Left lung (tissue), 4 donors: ENCODE measurements at regions not wholly inside any gene's neighbourhood (a gene's known extent, or its start where the extent isn't known, plus 50 kb on each side); places are given as distances from the start of the nearest gene placed in this dataset.

Experiments used
- ATAC-seq: fragments of 200-7000 bp; cut with Tn5 transposase; one replicate; pipeline ENCODE4 v1.9.1; 2020; ENCODE audit warnings: moderate library complexity
- DNase-seq, 4 donors: peaks; one replicate each; pipeline ENCODE4 v3.0.0-alpha.2; 2013 to 2020
- H3K27ac ChIP-seq, 2 donors: fragments of 200-600 bp; sonication (generic) in 1 of 2; one replicate each; pipeline versions ENCODE4 v1.5.0 to v1.8.0; 2020 to 2021
- H3K27me3 ChIP-seq, 2 donors: fragments of 200-600 bp; sonication (generic) in 1 of 2; one replicate each; pipeline versions ENCODE4 v1.5.0 to v1.8.0; 2020 to 2021
- H3K36me3 ChIP-seq, 2 donors: fragments of 200-600 bp; sonication (generic) in 1 of 2; one replicate each; pipeline versions ENCODE4 v1.5.0 to v1.8.0; 2020 to 2021
- H3K4me1 ChIP-seq, 2 donors: fragments of 200-600 bp; one replicate each; pipeline ENCODE4 v1.8.0; 2021
- H3K4me3 ChIP-seq, 2 donors: fragments of 200-600 bp; sonication (generic) in 1 of 2; one replicate each; pipeline versions ENCODE4 v1.5.0 to v1.8.0; 2020 to 2021; ENCODE audit warnings: mild to moderate bottlenecking in 1 of 2
- H3K9me3 ChIP-seq, 2 donors: fragments of 200-600 bp; sonication (generic) in 1 of 2; one replicate each; pipeline versions ENCODE4 v1.5.0 to v1.8.0; 2020 to 2021
- CTCF ChIP-seq, 2 donors: fragments of 200-600 bp; sonication (generic) in 1 of 2; IDR thresholded peaks; one replicate each; pipeline versions ENCODE4 v1.5.0 to v1.8.0; 2021; ENCODE audit warnings: antibody characterized with exemption in 2 of 2
- intact Hi-C, 2 donors: fragments of 100-400 bp; cut with DNase I; formaldehyde crosslinking; loops; one replicate each; pipeline versions ENCODE4 v1.11.2 to v1.14.2; 2022
- donor health status: DM: no; HTN: yes; CAD: no.
- donor health status: DM: no; HTN: no; CAD: no.

- Histone ChIP-seq H3K27me3 (no peaks in the 10 kb centered on the region), H3K9me3 (peaks cover 0 to 3% of the 10 kb centered on the region in 2 donors), H3K36me3 (no peaks in the 10 kb centered on the region), H3K4me1 (no peaks in the 10 kb centered on the region), H3K4me3 (no peak overlapping the region), H3K27ac (no peak overlapping the region)
- TF ChIP-seq CTCF (IDR thresholded peaks at IDR 0.05): no peak
- intact Hi-C loops: no loop called here
- ATAC-seq: no peak
- no peak for DNase-seq
Observed at GRCh38 chr9:102047549-102047948, 309.1 kb upstream of the GRIN3A start.

- H3K27me3 ChIP-seq: no peaks in the 10 kb centered on the region
- ATAC-seq (no peak), DNase-seq (no peak)
- H3K4me3 ChIP-seq: no peak overlapping the region
- no peak overlapping the region for H3K27ac ChIP-seq
- no peaks in the 10 kb centered on the region for H3K36me3 ChIP-seq
- intact Hi-C loops: no loop called here
- H3K4me1 ChIP-seq: no peaks in the 10 kb centered on the region
- peaks cover 0 to 3% of the 10 kb centered on the region in 2 donors for H3K9me3 ChIP-seq
- TF ChIP-seq CTCF (IDR thresholded peaks at IDR 0.05): no peak
Observed at GRCh38 chr9:102044133-102044532, 305.7 kb upstream of the GRIN3A start.

- no peak overlapping the region for H3K27ac ChIP-seq
- intact Hi-C loops: no loop called here
- no peak for TF ChIP-seq CTCF (IDR thresholded peaks at IDR 0.05)
- no peak for ATAC-seq
- H3K9me3 ChIP-seq: no peaks in the 10 kb centered on the region
- H3K36me3 ChIP-seq: no peaks in the 10 kb centered on the region
- H3K4me3 ChIP-seq: no peak overlapping the region
- no peaks in the 10 kb centered on the region for H3K4me1 ChIP-seq
- no peak for DNase-seq
- H3K27me3 ChIP-seq: no peaks in the 10 kb centered on the region
Observed at GRCh38 chr9:102038006-102038405, 299.6 kb upstream of the GRIN3A start.

- no peak for ATAC-seq
- intact Hi-C loops: no loop called here
- no peaks in the 10 kb centered on the region for H3K36me3 ChIP-seq
Observed at GRCh38 chr9:102035929-102036328, 297.5 kb upstream of the GRIN3A start.

GRCh38 chr9:102032614-102033013 lies 294.2 kb upstream of the GRIN3A start:
- Histone ChIP-seq H3K4me1 (no peaks in the 10 kb centered on the region), H3K4me3 (no peak overlapping the region), H3K27ac (no peak overlapping the region), H3K36me3 (no peaks in the 10 kb centered on the region), H3K27me3 (no peaks in the 10 kb centered on the region), H3K9me3 (peaks cover 0 to 7% of the 10 kb centered on the region in 2 donors)
- TF ChIP-seq CTCF (IDR thresholded peaks at IDR 0.05): no peak
- intact Hi-C loops: no loop called here
- no peak for DNase-seq
- no peak for ATAC-seq

More at GRCh38 chr9:102035929-102036328, 297.5 kb upstream of the GRIN3A start:
- DNase-seq: no peak
- TF ChIP-seq CTCF (IDR thresholded peaks at IDR 0.05): no peak
- no peaks in the 10 kb centered on the region for H3K4me1 ChIP-seq
- H3K9me3 ChIP-seq: no peaks in the 10 kb centered on the region
- H3K4me3 ChIP-seq: no peak overlapping the region
- H3K27ac ChIP-seq: no peak overlapping the region
- H3K27me3 ChIP-seq: no peaks in the 10 kb centered on the region
